ENCODE measurements at regions not wholly inside any gene's neighbourhood (a gene's known extent, or its start where the extent isn't known, plus 50 kb on each side); places are given as distances from the start of the nearest gene placed in this dataset.
"Not testable (repeated sequence)": the region's sequence is repeated elsewhere in the genome, so short reads cannot be mapped to it uniquely, and the experiment has no call there.

GRCh38 chr15:55084216-55084615, 112.5 kb downstream of the RSL24D1 start:
- Histone ChIP-seq H4K20me1 (ENCODE audit: insufficient read depth, low read length) (no peaks in the 10 kb centered on the region), H3K79me2 (ENCODE audit: insufficient read depth, low read length) (no peaks in the 10 kb centered on the region), H3K9me3 (ENCODE audit: low read length) (no peaks in the 10 kb centered on the region), H3K4me2 (ENCODE audit: low read depth, low read length) (no peak overlapping the region), H3K4me3 (replicated peaks in 1 of 3; ENCODE audit: insufficient read depth in 1 of 3, low read depth in 2 of 3, low read length in 3 of 3) (no peak overlapping the region), H3K36me3 (replicated peaks in 1 of 2; ENCODE audit: control insufficient read depth in 1 of 2, insufficient read depth in 2 of 2, low read length in 2 of 2) (no peaks in the 10 kb centered on the region), H3K4me1 (ENCODE audit: insufficient read depth, low read length) (no peaks in the 10 kb centered on the region), H3K9ac (ENCODE audit: insufficient read depth, low read depth, low read length) (no peak overlapping the region), H3K27ac (ENCODE audit: extremely low read length, insufficient read depth, low read length) (no peak overlapping the region), H2AFZ (ENCODE audit: low read length) (no peak overlapping the region), H3K27me3 (ENCODE audit: control insufficient read depth in 1 of 2, insufficient read depth in 2 of 2, low read length in 2 of 2) (no peaks in the 10 kb centered on the region)
- ChIA-PET POLR2A (no interaction called here), CTCF (ENCODE audit: low intra/inter-chr PET ratio, low total read pairs) (no interaction called here)
- TF ChIP-seq ZNF33A (CRISPR knock-in tag; IDR thresholded peaks at IDR 0.05; ENCODE audit: borderline replicate concordance) (no peak), ZNF629 (CRISPR knock-in tag; conservative IDR thresholded peaks at IDR 0.05) (no peak), ZNF691 (CRISPR knock-in tag; IDR thresholded peaks at IDR 0.05; ENCODE audit: borderline replicate concordance, low read depth) (no peak), HHEX (CRISPR knock-in tag; IDR thresholded peaks at IDR 0.05) (no peak), KMT2A (CRISPR knock-in tag; IDR thresholded peaks at IDR 0.05) (no peak), HMGXB3 (CRISPR knock-in tag; IDR thresholded peaks at IDR 0.05; ENCODE audit: borderline replicate concordance) (no peak)
- TF ChIP-seq, protein P1, sequence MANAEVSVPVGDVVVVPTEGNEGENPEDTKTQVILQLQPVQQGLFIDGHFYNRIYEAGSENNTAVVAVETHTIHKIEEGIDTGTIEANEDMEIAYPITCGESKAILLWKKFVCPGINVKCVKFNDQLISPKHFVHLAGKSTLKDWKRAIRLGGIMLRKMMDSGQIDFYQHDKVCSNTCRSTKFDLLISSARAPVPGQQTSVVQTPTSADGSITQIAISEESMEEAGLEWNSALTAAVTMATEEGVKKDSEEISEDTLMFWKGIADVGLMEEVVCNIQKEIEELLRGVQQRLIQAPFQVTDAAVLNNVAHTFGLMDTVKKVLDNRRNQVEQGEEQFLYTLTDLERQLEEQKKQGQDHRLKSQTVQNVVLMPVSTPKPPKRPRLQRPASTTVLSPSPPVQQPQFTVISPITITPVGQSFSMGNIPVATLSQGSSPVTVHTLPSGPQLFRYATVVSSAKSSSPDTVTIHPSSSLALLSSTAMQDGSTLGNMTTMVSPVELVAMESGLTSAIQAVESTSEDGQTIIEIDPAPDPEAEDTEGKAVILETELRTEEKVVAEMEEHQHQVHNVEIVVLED (CRISPR knock-in tag; IDR thresholded peaks at IDR 0.05; ENCODE audit: borderline replicate concordance) = no peak
- DNase-seq (ENCODE audit: low spot score) (no peak), ATAC-seq (no peak), FAIRE-seq (no peak)
- in situ Hi-C loops (cut with HindIII; ENCODE audit: extremely low pct_ligation_motif_present, low pct_unique_long_range_greater_than_20kb) = no loop called here
- intact Hi-C loops (cut with micrococcal nuclease; ENCODE audit: unreplicated experiment) = no loop called here
- BruUV-seq (replicated peaks) = no TSS peak
- WGBS (ENCODE audit: low lambda C conversion rate) = 3% methylated on average over 3 of the region's 3 CpGs

- H4K20me1 ChIP-seq (ENCODE audit: insufficient read depth, low read length); FAIRE-seq; intact Hi-C loops (cut with micrococcal nuclease; ENCODE audit: unreplicated experiment); H3K4me3 ChIP-seq (replicated peaks in 1 of 3; ENCODE audit: insufficient read depth in 1 of 3, low read depth in 2 of 3, low read length in 3 of 3); POLR2A ChIA-PET; H3K4me1 ChIP-seq (ENCODE audit: insufficient read depth, low read length); H3K9me3 ChIP-seq (ENCODE audit: low read length); H3K4me2 ChIP-seq (ENCODE audit: low read depth, low read length); CTCF ChIA-PET (ENCODE audit: low intra/inter-chr PET ratio, low total read pairs); ATAC-seq; BruUV-seq (replicated peaks); H3K9ac ChIP-seq (ENCODE audit: insufficient read depth, low read depth, low read length); DNase-seq (ENCODE audit: low spot score); H3K27me3 ChIP-seq (ENCODE audit: control insufficient read depth in 1 of 2, insufficient read depth in 2 of 2, low read length in 2 of 2); H3K36me3 ChIP-seq (replicated peaks in 1 of 2; ENCODE audit: control insufficient read depth in 1 of 2, insufficient read depth in 2 of 2, low read length in 2 of 2); in situ Hi-C loops (cut with HindIII; ENCODE audit: extremely low pct_ligation_motif_present, low pct_unique_long_range_greater_than_20kb); H3K79me2 ChIP-seq (ENCODE audit: insufficient read depth, low read length); H3K27ac ChIP-seq (ENCODE audit: extremely low read length, insufficient read depth, low read length); H2AFZ ChIP-seq (ENCODE audit: low read length): not testable (repeated sequence)
- WGBS (ENCODE audit: low lambda C conversion rate) = 0% methylated on average over 1 of the region's 1 CpG
Measured at GRCh38 chr15:55077052-55077451, 119.7 kb downstream of the RSL24D1 start.

All from HepG2 (cell line).